PC-3 (cell line): ENCODE measurements at regions not wholly inside any gene's neighbourhood (a gene's known extent, or its start where the extent isn't known, plus 50 kb on each side); places are given as distances from the start of the nearest gene placed in this dataset.

Experiments used
- EZH2 ChIP-seq: fragments of 300-600 bp; sonication (generic); IDR thresholded peaks from one replicate; pipeline ENCODE4 v1.6.1; 2017; ENCODE audit warnings: antibody characterized with exemption, mild to moderate bottlenecking, low read length; ENCODE audit not compliant: unreplicated experiment
- EZH2phosphoT487 ChIP-seq: fragments of 300-600 bp; sonication (generic); IDR thresholded peaks from 2 replicates; pipeline ENCODE4 v1.6.1; 2018; ENCODE audit warnings: mild to moderate bottlenecking, antibody characterized with exemption, low read length, borderline replicate concordance
- TF ChIP-seq, protein P1 (sequence below): fragments of 300-600 bp; sonication (generic); conservative IDR thresholded peaks from 2 replicates; pipeline ENCODE4 v1.5.1; 2017; ENCODE audit warnings: antibody characterized with exemption, low read depth, mild to moderate bottlenecking, low read length

DNA sequence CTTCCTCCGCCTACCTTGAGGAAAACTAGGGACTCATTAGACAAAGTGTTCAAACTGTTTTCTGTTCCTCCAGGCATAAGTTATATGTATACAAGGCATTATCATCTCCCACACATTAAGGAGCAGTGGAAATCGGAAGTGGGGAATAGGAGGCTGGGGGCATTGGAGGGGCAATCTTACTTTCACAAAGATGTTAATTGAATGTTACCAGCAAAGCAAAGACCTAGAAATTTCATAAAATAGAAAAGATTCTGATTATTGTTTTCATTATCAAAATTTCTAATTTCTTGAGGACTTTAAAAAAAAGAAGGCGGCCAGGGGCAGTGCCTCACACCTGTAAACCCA, 501.7 kb upstream of the JARID2 start:
- no peak for TF ChIP-seq EZH2phosphoT487
- TF ChIP-seq, protein P1, sequence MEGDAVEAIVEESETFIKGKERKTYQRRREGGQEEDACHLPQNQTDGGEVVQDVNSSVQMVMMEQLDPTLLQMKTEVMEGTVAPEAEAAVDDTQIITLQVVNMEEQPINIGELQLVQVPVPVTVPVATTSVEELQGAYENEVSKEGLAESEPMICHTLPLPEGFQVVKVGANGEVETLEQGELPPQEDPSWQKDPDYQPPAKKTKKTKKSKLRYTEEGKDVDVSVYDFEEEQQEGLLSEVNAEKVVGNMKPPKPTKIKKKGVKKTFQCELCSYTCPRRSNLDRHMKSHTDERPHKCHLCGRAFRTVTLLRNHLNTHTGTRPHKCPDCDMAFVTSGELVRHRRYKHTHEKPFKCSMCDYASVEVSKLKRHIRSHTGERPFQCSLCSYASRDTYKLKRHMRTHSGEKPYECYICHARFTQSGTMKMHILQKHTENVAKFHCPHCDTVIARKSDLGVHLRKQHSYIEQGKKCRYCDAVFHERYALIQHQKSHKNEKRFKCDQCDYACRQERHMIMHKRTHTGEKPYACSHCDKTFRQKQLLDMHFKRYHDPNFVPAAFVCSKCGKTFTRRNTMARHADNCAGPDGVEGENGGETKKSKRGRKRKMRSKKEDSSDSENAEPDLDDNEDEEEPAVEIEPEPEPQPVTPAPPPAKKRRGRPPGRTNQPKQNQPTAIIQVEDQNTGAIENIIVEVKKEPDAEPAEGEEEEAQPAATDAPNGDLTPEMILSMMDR = no peak
- no peak for TF ChIP-seq EZH2
